Heart left ventricle (tissue), 16 donors: ENCODE measurements at regions not wholly inside any gene's neighbourhood (a gene's known extent, or its start where the extent isn't known, plus 50 kb on each side); places are given as distances from the start of the nearest gene placed in this dataset.

ENCODE experiments used
- ATAC-seq, 4 donors: fragments of 200-7000 bp; cut with Tn5 transposase; one replicate each; pipeline ENCODE4 v1.9.1; 2020 to 2022; ENCODE audit warnings: moderate library complexity in 4 of 4, mild to moderate bottlenecking in 3 of 4, moderate number of reproducible peaks in 1 of 4
- DNase-seq, 5 donors: peaks; one replicate each; pipeline ENCODE4 v3.0.0-alpha.2; 2020
- H3K27ac ChIP-seq, 12 donors: fragments of 200-600 bp; sonication (generic) in 4 of 12; one replicate each; pipeline versions ENCODE4 v1.5.0 to v1.8.0; 2016 to 2022; ENCODE audit warnings: mild to moderate bottlenecking in 2 of 12
- H3K27me3 ChIP-seq, 9 donors: fragments of 200-600 bp; sonication (generic) in 2 of 9; one replicate each; pipeline versions ENCODE4 v1.5.1 to v1.8.0; 2016 to 2022; ENCODE audit warnings: mild to moderate bottlenecking in 3 of 9
- H3K36me3 ChIP-seq, 9 donors: fragments of 200-600 bp; sonication (generic) in 2 of 9; one replicate each; pipeline versions ENCODE4 v1.5.0 to v1.8.0; 2018 to 2022; ENCODE audit warnings: mild to moderate bottlenecking in 2 of 9
- H3K4me1 ChIP-seq, 12 donors: fragments of 200-600 bp; sonication (generic) in 4 of 12; one replicate each; pipeline versions ENCODE4 v1.5.0 to v1.8.0; 2016 to 2022; ENCODE audit warnings: mild to moderate bottlenecking in 3 of 12
- H3K4me3 ChIP-seq, 12 donors: fragments of 200-600 bp; sonication (generic) in 4 of 12; one replicate each; pipeline versions ENCODE4 v1.5.0 to v1.8.0; 2017 to 2022; ENCODE audit warnings: mild to moderate bottlenecking in 9 of 12, moderate library complexity in 4 of 12
- H3K9me3 ChIP-seq, 12 donors: fragments of 200-600 bp; sonication (generic) in 4 of 12; one replicate each; pipeline versions ENCODE4 v1.5.0 to v1.8.0; 2016 to 2022; ENCODE audit warnings: mild to moderate bottlenecking in 1 of 12
- CTCF ChIP-seq, 12 donors: fragments of 200-600 bp; sonication (generic) in 4 of 12; IDR thresholded peaks; one replicate each; pipeline versions ENCODE4 v1.5.0 to v1.8.0; 2018 to 2022; ENCODE audit warnings: antibody characterized with exemption in 12 of 12, mild to moderate bottlenecking in 5 of 12
- POLR2A ChIP-seq, 2 donors: fragments of 450-650 bp; IDR thresholded peaks; one replicate each; pipeline ENCODE4 v1.6.1; 2017; ENCODE audit warnings: antibody characterized with exemption in 2 of 2, mild to moderate bottlenecking in 2 of 2, moderate library complexity in 2 of 2
- WGBS, 4 donors: extraction: QIAGEN DNeasy Blood & Tissue Kit in 2 of 4; methylation state at CpG; one replicate each; pipeline versions ENCODE4 v1.1.5 to v1.1.7; 2013 to 2018; 5-methylcytosine and 5-hydroxymethylcytosine counted together
- intact Hi-C, 10 donors: fragments of 100-400 bp; cut with DNase I; formaldehyde crosslinking; loops; one replicate each; pipeline versions ENCODE4 v1.11.1 to v1.14.2; 2022
- donor health status: ischemic (EF 13 %, LVEDD 7.1; RV severe dilation, severe dysfunction).
- donor health status: healthy with polysubstance abuse.
- donor health status: DM: no; HTN: yes; CAD: no.
- donor health status: DM: no; HTN: no; CAD: no.
- donor health status: ischemic (EF 25% LVEDD 6.9; RV normal size, moderate dysfunction).
- donor health status: ischemic (EF 25% LVEDD 5.7; RV mildly dilated, moderate dysfunction).
- donor health status: healthy.
- donor health status: DM: yes; HTN: yes; CAD: no.
- donor health status: ischemic (EF 35%, LVEDD 5.7; RV mildly dilated, moderate dysfunction).
- donor health status: nonischemic (EF 11% LVEDD 7.7; RV severe dilation, severe dysfunction).
- donor health status: DM: yes; HTN: yes; CAD: no.
- donor health status: PGD.
- donor health status: ischemic (EF 29% LVEDD 5.4; RV normal size, mild dysfunction).
- donor health status: nonischemic (EF 23%, LVEDD 6.1; RV moderate dilation, normal function).

- Histone ChIP-seq H3K27ac (no peak overlapping the region), H3K27me3 (no peaks in the 10 kb centered on the region), H3K4me3 (no peak overlapping the region), H3K4me1 (no peaks in the 10 kb centered on the region), H3K9me3 (peaks cover 0 to 9% (median 0%) of the 10 kb centered on the region in 12 donors), H3K36me3 (no peaks in the 10 kb centered on the region)
- DNase-seq: no peak
- no peak for TF ChIP-seq POLR2A (IDR thresholded peaks at IDR 0.05)
- TF ChIP-seq CTCF (IDR thresholded peaks at IDR 0.05): no peak
- intact Hi-C loops: no loop called here
- ATAC-seq: no peak
These were observed 231.5 kb downstream of the PTH2R start for GRCh38 chr2:208638059-208638458.

- WGBS, 4 donors: 45 to 60% (median 57%) methylated on average over 2 of the region's 2 CpGs
- Histone ChIP-seq H3K27ac (no peak overlapping the region), H3K27me3 (no peaks in the 10 kb centered on the region), H3K36me3 (no peaks in the 10 kb centered on the region), H3K4me1 (no peaks in the 10 kb centered on the region), H3K4me3 (no peak overlapping the region), H3K9me3 (no peaks in the 10 kb centered on the region)
- ATAC-seq: no peak
- no peak for DNase-seq
- intact Hi-C loops: no loop called here
- no peak for TF ChIP-seq CTCF (IDR thresholded peaks at IDR 0.05)
- no peak for TF ChIP-seq POLR2A (IDR thresholded peaks at IDR 0.05)
These were observed 235.7 kb downstream of the PTH2R start for GRCh38 chr2:208642125-208642779.

- WGBS, 4 donors: 79 to 91% (median 83%) methylated on average over 1 of the region's 1 CpG
- TF ChIP-seq CTCF (IDR thresholded peaks at IDR 0.05) (no peak), POLR2A (IDR thresholded peaks at IDR 0.05) (no peak)
- Histone ChIP-seq H3K4me1 (no peaks in the 10 kb centered on the region), H3K27me3 (no peaks in the 10 kb centered on the region), H3K9me3 (no peaks in the 10 kb centered on the region), H3K36me3 (no peaks in the 10 kb centered on the region), H3K27ac (no peak overlapping the region), H3K4me3 (no peak overlapping the region)
- DNase-seq: no peak
- ATAC-seq: no peak
- intact Hi-C loops: no loop called here
These were observed 236.6 kb downstream of the PTH2R start for GRCh38 chr2:208643145-208643544.

GRCh38 chr2:208645226-208645625 is 238.6 kb downstream of the PTH2R start:
- no peak overlapping the region for H3K27ac ChIP-seq
- no peaks in the 10 kb centered on the region for H3K36me3 ChIP-seq
- TF ChIP-seq POLR2A (IDR thresholded peaks at IDR 0.05): no peak
- H3K4me1 ChIP-seq: no peaks in the 10 kb centered on the region
- H3K9me3 ChIP-seq: no peaks in the 10 kb centered on the region
- H3K27me3 ChIP-seq: no peaks in the 10 kb centered on the region
- intact Hi-C loops: no loop called here
- no peak for DNase-seq
- no peak overlapping the region for H3K4me3 ChIP-seq
- ATAC-seq: no peak
- 86 to 98% (median 88%) methylated on average over 1 of the region's 1 CpG for WGBS, 4 donors

- WGBS, 4 donors: 46 to 53% (median 49%) methylated on average over 4 of the region's 4 CpGs
- no peak for ATAC-seq
These were observed 241.8 kb downstream of the PTH2R start for GRCh38 chr2:208648368-208648767.

More at GRCh38 chr2:208648368-208648767, 241.8 kb downstream of the PTH2R start:
- Histone ChIP-seq H3K9me3 (no peaks in the 10 kb centered on the region), H3K27me3 (no peaks in the 10 kb centered on the region), H3K4me3 (no peak overlapping the region), H3K36me3 (no peaks in the 10 kb centered on the region), H3K4me1 (no peaks in the 10 kb centered on the region), H3K27ac (no peak overlapping the region)
- intact Hi-C loops: no loop called here
- no peak for DNase-seq
- TF ChIP-seq POLR2A (IDR thresholded peaks at IDR 0.05): no peak
- TF ChIP-seq CTCF (IDR thresholded peaks at IDR 0.05): no peak
